Fibroblast of peridontal ligament (primary cell): ENCODE measurements at regions not wholly inside any gene's neighbourhood (a gene's known extent, or its start where the extent isn't known, plus 50 kb on each side); places are given as distances from the start of the nearest gene placed in this dataset.
A peak's percentile ranks its signal among the peaks of the same experiment; 100 is the strongest.
"Not testable (repeated sequence)": the region's sequence is repeated elsewhere in the genome, so short reads cannot be mapped to it uniquely, and the experiment has no call there.

Experiments used
- DNase-seq: peaks from one replicate; pipeline ENCODE4 v3.0.0-alpha.2; 2010; ENCODE audit errors: extremely low read depth

DNA sequence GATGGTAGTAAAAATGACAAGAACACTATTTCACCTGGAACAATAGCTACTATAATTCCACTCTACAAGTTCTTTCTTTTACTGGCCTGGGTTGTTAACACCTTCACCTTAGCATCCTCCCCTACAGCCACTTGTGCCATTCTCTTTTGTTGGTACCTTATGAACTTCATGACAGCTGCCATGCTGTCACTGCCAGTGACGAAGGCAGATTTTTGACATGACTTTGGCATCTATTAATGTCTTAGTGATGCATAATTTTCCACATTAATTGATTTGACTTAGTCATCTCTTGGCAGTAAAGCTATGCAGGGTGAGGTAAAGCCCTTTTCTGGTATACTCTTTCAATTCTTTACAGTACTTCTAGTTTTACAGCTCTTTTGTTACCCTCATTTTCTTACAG is 207.9 kb downstream of the TANC2 start:
- no peak for DNase-seq

DNA sequence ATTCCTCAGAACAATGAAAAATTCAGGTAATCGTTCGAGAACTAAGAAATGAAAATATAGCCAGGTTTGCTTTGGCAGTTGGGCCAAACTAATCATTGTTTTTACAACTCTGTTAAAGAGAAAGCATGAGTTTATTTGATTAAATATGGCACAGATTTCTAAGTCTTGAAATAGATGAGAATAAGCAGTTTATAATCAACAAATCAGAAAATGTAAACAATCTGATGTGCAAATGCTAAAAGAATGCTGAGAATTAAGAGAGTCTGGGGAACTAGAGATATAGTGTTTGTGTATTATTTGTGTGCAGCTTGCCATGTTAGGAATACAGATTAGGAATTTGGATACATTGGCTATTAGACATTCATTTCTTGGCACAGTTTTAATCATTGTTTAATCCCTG is 212.5 kb downstream of the TANC2 start:
- peak; percentile 64 for DNase-seq

DNA sequence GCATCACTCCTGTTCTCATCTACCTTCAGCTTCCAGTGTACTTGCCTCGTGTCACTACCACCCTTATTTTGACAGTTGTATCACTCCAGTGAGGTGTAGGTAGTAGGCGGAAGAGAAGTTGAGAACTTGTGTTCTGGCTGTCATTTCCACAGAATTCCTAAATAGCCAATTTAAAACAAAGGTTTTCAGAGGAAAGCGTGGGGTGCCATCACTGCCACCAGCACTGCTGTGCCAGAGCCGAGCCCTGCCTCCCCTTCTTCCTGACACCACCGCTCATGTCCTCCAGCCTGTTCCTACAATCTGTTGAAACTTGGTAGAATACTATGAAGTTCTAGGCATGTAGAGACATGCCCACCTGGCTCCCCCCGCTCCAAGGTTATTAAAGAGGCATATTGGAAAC is 215.8 kb downstream of the TANC2 start:
- no peak for DNase-seq

DNA sequence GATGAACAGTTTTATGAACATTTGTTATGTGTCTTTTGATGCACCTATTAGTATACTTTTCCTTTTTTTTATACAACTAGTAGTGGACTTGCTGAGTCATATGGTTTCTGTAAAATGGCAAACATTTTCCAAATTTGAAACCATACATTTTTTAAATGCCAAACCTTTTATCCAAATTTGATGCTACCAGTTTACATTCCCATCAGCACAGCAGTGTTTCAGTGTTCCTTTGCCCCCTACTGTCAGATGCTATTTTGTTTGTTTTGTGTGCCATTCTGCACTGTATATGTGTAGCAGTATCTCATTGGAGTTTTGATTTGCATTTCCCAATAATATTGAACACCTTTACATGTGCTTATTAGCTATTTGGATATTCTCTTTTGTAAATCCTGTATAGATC is 219.4 kb downstream of the TANC2 start:
- peak; percentile 57 for DNase-seq

DNA sequence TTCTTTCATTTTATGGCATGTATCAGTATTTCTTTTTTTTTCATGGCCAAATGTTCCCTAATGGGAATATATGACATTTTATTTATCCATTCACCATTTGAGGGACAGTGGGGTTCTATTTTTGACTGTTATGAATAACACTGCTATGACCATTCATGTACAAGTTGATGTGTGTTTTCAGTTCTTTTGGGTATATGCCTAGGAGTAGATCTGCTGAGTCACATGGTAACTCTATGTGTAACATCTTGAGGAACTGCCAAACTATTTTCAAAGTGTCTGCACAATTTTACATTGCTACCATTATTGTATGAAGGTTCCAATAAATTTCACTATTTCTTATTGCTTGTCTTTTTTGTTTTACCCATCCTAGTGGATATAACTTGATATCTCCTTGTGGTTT is 223.0 kb downstream of the TANC2 start:
- peak; percentile 67 for DNase-seq

DNA sequence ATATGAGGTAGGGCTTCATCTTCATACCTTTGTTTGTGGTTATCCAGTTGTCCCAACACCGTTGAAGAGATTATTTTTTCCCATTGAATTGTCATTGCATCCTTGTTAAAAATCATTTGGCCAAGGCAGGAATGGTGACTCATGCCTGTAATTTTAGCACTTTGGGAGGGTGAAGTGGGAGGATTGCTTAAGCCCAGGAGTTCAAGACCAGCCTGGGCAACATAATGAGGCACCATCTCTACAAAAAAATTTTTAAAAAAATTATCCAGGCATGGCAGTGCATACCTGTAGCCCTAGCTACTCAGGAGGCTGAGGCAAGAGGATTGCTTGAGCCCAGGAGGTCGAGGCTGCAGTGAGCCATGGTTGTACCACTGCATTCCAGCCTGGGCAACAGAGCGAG is 223.9 kb downstream of the TANC2 start:
- DNase-seq = peak; percentile 16

DNA sequence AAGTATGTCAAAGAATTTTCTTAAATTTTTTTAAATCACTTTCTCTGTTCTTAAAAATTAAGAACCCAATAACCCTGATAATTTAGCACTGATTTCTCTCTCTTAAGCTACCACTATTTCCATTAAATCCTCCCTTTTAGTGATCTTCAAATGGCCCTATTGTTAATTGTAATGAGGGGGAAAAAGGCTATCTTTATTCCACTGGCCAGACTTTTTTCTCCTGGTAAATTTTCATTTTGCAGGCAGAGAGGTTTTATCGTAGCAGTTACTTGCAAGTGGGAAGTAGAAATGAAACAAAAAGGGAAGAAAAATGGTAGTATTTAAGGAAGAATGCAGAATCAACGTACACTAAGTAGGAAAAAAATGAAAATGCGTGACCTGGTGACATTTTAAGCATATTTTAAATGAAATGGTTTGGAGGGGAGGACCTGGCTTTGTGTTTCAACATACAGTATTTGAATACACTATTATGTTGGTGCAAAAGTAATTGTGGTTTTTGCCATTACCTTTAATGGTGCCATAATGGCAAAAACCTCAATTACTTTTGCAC is 224.9 kb downstream of the TANC2 start:
- no peak for DNase-seq

DNA sequence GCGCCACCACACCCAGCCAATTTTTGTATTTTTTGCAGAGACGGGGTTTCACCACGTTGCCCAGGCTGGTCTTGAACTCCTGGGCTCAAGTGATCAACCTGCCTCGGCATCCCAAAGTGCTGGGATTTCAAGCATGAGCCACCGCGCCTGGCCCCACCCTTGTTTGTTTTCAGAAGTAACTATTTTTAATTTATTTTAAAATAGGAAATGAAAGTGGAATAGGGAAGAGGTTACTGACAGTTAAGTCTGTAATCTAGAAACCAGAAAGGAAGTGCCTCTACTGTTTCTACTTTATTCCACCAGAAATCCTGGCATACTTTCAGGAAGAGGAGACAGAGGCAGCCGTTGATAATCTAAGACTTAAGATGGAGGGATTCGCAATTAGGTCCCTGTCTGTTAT is 225.6 kb downstream of the TANC2 start:
- no peak for DNase-seq

DNA sequence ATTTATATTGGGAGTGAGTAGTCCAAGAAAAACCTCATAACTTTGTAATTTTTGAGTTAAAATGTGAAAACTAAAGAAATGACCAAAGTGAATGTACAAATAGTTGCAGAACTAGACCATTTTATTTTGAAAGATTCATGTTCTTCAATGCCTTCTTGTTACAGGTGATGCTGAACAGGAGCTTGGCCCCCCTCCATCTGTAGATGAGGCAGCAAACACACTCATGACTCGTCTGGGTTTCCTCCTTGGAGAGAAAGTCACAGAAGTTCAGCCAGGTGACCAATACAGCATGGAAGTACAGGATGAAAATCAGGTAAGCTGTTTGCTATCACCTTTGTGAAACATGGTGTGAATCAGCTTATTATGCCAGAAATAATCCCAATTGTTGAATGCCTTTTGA is 227.8 kb downstream of the TANC2 start:
- no peak for DNase-seq

DNA sequence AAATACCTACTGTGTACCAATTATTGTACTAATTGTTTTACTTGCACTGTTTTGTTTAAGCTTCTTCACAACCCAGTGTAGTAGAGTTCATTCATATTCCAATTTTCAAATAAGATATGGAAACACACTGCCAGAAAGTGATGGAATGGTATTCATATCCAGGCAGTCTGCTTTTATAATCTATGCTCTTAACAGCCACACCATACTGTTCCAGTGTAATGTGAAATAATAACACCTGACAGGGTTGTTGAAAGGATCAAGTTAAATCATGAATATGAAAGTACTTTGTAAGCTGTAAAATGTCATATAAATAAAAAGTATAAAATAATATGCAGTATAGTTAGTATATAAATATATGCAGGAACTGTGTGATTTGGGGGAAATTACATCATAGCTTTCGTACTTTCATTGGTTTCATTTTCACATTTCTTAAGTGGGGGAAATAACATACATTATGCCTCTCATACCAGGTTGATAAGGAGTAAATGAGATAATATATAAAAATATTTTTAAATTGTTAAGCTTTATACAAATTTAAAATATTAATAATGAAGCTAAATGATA is 230.8 kb downstream of the TANC2 start:
- DNase-seq = no peak

DNA sequence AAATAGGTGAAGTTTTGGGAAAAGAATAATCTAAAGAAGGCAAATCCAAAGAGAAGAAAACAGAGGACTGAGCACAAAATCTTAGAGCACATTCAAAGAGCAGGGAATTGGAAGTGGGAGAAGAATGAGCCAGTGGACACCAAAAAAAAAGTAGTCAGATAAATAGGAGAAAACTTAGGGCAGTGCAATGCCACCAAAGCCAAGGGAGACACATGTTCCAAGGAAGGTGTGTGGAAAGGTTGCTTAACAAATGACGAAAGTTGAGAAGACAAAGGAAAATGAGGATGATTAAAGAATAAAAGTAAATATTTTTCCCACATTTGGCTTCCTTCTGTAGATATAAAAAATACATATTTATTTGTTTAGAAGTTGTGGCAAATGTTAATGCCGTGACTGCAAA is 237.6 kb downstream of the TANC2 start:
- DNase-seq = no peak

DNA sequence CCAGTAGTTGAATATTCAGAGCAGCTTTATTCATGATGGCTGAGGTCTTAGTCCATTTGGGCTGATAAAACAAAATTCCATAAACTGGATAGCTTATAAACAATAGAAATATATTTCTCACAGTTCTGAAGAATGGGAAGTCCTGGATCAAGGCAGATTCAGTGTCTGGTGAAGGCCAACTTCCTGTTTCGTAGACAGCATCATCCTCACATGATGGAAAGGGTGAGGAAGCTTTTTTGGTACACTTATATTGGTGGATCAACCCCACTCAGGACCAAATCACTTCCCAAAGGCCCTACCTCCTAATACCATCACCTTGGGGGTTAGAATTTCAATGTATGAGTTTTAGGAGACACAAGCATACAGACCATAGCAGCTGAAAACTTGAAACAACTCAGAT is 224.2 kb downstream of the CYB561 start:
- no peak for DNase-seq

DNA sequence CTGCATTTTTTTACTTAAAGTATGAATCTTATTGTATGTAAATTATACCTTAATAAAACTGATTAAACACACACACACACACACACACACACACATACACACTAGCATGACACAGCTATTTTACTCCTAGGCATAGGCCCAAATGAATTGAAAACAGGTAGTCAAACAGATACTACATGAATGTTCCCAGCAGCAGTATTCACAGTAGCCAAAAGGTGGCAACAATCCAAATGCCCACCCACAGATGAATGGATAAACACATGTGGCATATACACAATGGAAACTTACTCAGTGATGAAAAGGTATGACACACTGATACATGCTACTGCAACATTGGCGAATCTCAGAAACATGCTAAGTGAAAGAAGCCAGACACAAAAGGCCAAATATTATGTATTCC is 223.5 kb downstream of the CYB561 start:
- DNase-seq = no peak

DNA sequence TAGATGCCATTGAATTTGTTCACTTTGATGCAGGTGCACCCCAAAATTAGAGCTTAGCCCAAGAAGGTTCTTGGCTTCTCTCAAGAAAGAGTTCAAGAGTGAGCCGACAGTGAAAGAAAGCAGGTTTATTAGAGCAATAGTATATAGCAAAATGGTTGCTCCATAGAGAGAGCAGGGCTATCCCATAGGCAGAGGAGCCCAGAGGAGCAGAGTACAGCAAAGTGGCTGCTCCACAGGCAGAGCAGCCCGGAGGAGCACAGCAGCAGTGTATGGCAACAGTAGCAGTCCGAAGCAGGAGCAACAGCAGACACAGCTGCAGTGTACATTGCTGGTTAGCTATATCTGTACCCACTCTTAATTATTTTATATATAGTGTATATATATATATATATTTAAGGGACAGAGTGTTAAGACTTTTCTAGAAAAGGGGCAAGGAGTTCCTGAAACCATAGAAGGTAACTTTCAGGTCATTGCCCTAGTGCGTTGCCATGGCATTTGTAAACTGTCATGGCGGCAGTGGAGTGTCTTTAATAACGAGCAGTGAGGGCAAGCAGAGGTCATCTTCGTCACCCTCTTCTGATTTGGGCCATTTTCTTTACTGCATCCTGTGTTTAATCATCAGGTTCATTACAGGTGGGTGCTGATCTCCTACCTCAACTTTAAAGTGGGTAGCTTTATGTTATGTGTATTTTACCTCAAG is 222.7 kb downstream of the CYB561 start:
- DNase-seq = no peak

DNA sequence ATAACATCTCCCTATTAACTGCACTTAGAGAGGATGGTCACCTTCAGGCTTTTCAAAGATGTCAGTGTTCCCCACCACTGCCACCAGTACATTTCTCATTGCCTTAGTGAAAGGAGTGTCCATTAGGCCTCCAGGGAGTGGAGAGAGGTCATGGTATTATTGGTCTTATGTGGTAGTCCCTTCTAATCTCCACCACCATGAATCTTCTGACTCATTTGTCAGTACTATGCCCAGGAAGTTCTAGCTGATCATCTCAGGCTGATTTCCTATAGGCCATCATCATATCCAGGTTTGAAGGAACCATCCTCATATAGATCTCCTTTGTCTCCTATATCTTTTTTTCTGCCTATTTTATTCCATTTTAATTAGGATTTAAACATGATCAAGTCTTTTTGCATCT is 221.5 kb downstream of the CYB561 start:
- DNase-seq = no peak

DNA sequence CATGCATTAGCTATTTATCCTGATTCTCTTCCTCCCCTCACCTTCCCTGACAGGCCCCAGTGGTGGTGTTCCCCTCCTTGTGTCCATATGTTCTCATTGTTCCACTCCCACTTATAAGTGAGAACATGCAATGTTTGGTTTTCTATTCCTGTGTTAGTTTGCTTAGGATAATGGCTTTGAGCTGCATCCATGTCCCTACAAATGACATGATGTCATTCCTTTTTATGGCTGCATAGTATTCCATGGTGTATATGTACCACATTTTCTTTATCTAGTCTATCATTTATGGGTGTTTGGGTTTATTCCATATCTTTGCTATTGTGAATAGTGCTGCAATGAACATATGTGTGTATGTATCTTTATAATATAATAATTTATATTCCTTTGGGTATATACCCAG is 219.4 kb downstream of the CYB561 start:
- DNase-seq = not testable (repeated sequence)

DNA sequence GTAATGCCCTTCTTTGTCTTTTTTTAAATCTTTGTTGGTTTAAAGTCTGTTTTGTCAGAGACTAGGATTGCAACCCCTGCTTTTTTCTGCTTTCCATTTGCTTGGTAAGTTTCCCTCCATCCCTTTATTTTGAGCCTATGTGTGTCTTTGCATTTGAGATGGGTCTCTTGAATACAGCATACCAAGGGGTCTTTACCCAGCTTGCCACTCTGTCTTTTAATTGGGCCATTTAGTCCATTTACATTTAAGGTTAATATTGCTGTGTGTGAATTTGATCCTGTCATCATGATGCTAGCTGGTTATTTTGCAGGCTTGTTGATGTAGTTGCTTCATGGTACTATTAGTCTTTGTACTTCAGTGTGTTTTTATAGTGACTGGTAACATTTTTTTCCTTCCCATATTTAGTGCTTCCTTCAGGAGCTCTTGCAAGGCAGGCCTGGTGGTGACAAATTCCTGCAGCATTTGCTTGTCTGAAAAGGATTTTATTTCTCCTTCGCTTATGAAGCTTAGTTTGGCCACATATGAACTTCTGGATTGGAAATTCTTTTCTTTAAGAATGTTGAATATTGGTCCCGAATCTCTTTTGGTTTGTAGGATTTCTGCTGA is 215.0 kb downstream of the CYB561 start:
- not testable (repeated sequence) for DNase-seq

DNA sequence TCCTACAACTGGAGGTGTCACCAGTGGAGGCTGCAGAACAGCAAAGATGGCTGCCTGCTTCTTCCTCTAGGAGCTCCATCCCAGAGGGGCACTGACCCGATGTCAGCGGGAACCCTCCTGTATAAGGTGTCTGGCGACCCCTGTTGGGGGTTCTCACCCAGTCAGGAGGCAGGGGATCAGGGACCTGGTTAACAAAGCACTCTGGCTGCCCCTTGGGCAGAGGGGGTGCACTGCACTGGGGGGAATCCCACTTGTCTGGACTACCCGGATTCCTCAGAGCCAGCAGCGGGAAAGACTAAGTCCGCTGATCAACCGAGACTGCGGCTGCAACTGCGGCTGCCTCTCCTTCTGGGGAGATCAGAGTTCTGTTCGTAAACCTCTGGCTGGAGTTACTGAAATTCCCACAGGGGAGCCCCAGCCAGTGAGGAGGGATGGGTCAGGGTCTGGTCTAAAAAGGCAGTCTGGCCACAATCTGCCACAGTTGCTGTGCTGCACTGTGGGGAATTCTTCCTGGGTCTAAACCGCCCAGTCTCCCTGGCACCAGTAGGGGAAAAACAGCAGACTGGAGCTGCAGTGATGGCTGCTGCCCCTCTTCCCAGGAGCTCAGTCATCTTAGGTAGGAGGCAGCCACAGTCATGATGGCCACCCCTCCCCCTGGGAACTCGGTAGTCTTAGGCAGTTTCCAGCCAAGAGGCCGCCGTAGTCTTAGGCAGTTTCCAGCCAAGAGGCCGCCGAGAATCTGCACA is 213.4 kb downstream of the CYB561 start:
- DNase-seq = no peak

DNA sequence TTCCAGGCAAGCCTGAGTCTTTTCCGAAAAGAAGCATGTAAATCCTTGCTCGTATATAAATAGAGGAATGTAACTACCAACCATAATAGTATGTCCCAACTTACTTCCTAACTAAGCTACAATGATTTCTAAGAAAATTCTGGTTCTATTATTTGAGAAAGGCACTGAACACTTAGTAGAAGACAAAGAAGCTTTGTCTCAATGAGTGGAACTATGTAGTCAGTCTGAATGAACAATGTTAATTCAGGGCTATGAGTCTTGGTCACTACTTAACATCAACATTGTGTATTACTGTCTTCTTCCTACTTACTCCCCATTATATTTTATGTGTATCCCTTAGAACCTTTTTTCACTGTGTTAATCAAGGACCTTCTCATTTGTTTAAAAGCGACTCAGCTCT is 206.0 kb downstream of the CYB561 start:
- DNase-seq = no peak

DNA sequence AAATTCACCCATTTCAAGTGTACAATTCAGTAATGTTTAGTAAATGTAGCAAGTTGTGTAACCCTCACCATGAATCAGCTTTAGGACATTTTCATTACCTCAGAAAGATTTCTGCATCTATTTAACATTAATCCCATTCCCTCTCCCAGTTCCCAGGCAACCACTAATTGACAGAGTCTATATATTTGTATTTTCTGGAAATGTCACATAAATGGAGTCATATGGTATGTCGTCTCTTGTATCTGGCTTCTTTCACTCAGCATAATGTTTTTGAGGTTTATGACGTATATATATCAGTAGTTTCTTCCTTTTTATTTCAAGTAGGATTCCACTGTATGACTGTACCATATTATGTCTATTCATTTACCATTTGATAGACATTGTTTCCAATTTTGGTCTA is 199.8 kb downstream of the CYB561 start:
- peak; percentile 71 for DNase-seq

DNA sequence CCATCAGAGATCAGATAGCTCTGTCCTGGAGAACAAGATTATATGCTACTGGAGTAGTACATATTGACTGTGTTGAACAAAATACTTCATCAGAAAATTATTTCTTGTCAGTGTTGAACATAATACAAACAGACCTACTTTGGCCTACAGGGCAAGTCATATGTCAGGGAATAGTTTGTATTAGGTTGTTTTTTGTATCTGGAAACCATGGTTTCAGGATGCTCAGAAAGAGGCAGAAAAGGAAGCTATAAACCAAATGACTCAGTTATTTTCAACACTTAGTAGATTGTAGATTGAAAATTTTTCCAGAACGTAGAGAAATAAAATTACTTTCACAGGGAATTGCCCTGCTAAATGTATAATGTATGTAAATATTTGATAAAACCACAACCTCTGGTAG is 198.4 kb downstream of the CYB561 start:
- no peak for DNase-seq

DNA sequence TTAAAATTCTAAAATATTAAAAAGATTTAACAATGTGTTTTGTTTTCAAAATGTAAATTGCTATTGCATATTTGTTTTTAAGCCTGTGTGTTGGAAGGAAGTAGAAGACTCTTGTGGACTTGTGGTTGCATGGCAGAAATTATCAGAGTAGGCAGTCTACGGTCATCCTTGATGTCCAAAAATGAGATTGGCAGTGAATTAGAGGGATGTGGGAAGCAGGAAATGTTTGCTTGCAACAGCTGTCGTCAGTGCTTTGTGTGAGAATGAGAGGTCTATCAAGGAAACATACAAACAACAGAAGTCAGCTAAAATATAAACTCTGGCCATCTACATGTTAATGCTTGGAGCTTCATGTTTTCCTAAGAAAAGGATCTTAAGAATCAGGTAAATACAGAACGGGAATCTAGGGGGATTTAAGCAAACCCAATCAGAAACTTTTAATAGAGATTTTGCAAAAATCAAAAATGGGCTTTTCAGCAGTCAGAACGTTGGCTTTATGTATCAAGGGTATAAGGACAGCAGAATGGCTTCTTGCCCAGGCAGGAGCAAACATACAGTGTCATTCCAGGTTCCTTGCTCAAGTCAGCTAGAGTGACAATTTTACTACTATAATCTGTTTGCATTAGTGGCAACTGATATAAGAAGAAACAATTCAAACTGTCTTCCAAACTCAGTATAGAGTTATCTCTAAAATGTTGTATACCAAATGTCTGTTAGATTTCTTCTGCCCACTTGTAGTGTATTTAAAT is 196.7 kb downstream of the CYB561 start:
- peak; percentile 73 for DNase-seq
